Fibroblast of skin of scalp (primary cell): ENCODE measurements at regions not wholly inside any gene's neighbourhood (a gene's known extent, or its start where the extent isn't known, plus 50 kb on each side); places are given as distances from the start of the nearest gene placed in this dataset.
"Not testable (repeated sequence)": the region's sequence is repeated elsewhere in the genome, so short reads cannot be mapped to it uniquely, and the experiment has no call there.

Experiments
- DNase-seq: peaks from one replicate; pipeline ENCODE4 v3.0.0-alpha.2; 2013

- no peak for DNase-seq
Observed at GRCh38 chr2:128581849-128582244, 263.2 kb upstream of the HS6ST1 start.

GRCh38 chr2:128584296-128584890 lies 265.7 kb upstream of the HS6ST1 start:
- peak; percentile 86 for DNase-seq

DNA sequence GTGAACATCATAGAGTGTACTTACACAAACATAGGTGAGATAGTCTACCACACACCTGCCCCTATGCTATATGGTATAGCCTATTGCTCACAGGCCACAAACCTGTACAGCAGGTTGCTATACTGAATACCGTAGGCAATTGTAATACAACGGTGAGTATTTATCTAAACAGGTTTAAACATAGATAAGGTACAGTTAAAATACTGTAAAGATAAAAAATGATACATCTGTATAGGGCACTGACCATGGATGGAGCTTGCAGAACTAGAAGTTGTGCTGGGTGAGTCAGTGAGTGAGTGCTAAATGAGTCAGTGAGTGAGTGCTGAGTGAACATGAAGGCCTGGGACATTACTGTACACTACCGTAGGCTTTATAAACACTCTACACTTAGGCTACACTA lies 267.0 kb upstream of the HS6ST1 start:
- peak; percentile 86 for DNase-seq

GRCh38 chr2:128589681-128590080 lies 271.0 kb upstream of the HS6ST1 start:
- DNase-seq: no peak

GRCh38 chr2:128590309-128591021 lies 271.8 kb upstream of the HS6ST1 start:
- DNase-seq: no peak

DNA sequence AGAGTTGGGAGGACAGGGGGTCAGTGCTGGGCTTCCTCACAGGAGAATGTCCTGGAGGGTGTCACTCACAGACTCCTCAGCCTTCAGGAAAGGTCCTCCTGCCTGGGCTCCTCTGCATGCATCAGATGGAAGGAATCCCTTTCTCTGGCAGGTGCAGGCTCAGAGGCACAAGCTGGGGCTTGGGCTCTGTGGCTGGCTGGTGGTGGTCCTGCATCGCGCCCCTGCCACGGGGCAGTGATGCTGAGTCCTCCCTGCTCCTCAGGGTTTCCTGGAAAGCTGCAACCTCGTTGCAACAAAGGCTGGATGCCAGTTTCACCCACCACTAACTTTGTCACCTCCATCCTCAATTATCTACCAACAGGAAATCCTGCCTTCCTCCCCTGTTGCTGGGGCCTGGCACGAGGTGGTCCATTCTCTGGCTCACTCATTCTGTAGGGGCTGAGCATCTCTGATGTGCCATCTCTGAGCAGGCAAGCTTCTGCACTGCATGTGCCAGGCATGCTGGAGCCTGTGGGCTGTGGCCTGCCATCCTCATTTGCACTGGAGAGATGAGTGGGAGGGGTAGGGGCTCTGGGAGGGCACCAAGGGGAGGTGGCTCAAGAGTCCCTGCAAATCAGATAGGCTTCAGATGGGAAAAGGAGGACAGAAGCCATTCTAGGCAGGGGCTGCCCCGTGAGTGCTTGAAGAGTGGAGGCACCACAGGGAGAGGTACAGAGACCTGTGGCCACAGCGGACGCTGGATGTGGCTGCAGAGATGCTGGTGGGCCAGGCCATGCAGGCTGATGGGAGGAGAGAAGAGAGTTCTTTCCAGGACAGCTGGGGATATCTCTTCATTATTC lies 272.6 kb upstream of the HS6ST1 start:
- DNase-seq: no peak

GRCh38 chr2:128591861-128592822 lies 273.5 kb upstream of the HS6ST1 start:
- no peak for DNase-seq

DNA sequence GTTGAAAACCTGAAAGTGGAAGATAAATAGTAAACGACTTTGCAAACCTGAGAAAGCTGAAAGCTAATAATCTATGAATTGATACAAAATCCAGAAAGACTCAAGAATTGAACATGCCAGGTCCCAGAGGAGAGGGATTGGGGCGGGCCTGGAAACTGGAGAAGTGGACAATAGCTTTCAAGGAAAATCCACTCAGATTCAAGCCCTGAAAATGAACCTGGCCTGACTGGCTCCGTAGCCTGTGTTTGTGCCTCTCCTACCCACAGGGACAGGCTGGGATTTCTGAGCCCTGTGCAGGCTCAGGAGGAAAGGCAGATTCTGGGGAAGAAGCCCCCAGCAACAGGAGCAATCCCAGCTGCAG lies 274.8 kb upstream of the HS6ST1 start:
- no peak for DNase-seq

GRCh38 chr2:128593879-128594650 lies 275.4 kb upstream of the HS6ST1 start:
- no peak for DNase-seq

DNA sequence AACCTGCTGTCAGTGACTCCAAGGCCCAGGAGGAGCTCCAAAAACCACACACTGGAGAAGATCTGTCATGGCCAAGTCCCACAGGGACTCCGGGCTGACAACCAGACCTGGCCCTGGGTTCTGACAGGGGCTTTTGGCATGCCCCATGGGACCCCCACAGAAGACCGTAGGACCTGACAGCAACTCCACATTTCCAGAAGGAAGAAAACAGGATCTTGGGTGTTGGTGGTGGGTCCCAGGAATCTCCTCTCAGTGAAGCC lies 275.9 kb upstream of the HS6ST1 start:
- no peak for DNase-seq

DNA sequence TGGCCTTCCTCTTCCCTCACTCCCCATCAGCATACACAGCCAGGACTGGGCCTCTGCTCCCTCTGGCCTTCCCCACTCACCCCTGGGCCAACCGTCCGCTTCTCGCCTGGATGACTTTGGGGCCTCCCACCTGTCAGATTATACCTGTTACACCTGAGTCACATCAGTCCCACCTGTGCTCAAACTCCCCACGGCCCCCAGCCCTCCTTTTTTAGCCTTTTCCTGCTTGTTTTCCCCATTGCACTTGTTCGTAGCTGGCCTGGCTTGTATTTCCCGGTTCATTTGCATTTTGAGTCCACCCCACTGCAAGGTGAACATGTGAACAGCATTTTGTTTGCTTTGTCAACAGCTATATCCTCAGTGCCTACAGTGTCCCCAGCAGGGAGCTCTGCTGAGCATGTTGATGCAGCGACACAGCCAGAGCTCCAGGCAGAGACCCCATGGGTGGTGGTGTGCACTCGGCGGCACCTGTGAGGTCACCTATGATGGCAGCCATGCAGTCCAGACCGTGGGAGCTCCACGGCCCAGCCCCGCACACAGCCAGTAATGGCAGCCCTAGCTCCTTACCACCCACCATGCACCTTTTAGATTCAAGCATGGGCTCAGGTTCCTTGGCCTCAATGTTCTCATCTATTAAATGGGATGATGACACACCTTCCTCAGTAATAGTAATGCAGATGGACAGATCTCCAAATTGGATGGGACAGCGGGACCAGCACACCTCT lies 276.4 kb upstream of the HS6ST1 start:
- DNase-seq: no peak

DNA sequence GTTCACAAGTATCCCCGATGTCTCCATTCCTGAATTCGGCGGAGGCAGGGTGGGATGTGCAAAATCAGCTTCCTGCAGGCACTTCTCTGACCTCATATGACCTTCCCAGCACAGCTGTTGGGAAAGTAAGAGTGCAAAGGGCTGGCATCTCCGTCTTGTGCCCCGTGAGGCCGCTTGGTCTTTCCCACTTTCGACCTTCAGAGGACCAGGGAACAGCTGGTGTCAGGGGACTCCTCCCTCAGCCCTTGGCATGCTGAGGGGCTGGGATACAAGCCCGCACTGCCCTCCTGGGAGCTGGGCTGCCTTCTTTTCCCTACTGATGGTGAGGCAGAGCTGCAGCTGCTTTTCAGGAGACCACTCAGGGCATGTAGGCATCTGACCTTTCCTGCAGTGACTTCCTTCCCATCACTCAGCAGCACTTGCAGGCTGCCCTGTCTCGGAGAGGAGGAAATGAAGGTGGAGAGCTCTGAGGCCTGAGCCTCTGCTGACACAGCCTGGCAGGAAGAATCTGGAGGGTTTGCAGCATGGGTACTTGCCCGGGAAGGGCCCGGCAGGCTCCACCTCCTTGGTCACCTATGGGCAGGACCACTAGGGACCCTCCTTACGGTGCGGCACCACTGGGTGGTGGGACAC lies 277.2 kb upstream of the HS6ST1 start:
- DNase-seq: no peak

GRCh38 chr2:128596396-128597120 lies 277.9 kb upstream of the HS6ST1 start:
- DNase-seq: no peak

DNA sequence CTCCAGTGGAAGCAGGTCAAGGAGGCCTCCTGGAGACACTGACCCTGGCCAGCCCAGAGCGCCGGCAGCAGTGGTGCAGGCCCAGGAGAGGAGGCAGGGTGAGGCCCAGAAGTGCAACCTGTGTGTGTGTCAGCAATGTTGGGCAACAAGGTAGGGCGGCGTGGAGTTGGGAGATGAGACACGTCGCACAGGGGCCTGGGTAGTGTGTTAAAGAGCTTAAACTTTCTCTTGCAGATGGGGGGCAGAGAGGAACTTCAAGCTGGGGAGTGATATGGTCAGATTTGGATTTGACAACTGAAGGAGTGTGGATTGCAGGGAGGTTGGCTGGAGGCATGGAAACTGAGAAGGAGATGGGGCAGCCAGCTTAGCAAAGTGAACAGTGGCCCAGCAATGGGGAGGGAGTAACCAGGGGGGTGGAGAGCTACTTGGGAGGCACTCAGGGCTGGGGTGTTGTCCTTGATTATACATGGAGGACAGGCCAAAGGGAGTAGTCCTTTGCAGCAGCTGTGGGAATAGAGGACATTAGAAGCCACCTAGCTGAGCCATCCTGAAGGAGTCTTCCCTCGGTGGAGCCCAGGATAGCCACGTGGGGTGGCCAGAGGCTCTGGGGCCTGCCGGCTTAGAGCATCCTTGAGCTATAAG lies 278.6 kb upstream of the HS6ST1 start:
- no peak for DNase-seq

GRCh38 chr2:128598260-128598659 lies 279.6 kb upstream of the HS6ST1 start:
- not testable (repeated sequence) for DNase-seq

GRCh38 chr2:128598862-128599441 lies 280.3 kb upstream of the HS6ST1 start:
- no peak for DNase-seq

DNA sequence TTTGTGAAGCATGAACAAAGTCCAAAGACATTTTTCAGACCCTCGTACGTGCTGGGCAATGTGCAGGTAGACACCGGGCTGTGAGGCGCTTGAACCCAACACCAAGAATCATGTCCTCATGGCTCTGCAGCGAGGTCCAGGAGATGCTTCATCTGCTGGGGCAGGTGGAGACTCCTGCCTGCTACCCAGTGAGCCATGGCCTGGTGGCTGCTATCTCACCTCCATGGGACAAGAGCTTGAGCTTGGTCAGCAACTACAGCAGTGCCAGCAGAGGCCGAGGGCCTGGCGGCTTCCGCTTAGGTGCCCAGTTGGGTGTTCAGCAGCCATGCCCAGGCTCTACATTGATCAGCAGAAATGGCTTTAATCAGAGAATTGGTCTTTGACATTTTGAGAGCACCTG lies 281.0 kb upstream of the HS6ST1 start:
- DNase-seq: no peak

DNA sequence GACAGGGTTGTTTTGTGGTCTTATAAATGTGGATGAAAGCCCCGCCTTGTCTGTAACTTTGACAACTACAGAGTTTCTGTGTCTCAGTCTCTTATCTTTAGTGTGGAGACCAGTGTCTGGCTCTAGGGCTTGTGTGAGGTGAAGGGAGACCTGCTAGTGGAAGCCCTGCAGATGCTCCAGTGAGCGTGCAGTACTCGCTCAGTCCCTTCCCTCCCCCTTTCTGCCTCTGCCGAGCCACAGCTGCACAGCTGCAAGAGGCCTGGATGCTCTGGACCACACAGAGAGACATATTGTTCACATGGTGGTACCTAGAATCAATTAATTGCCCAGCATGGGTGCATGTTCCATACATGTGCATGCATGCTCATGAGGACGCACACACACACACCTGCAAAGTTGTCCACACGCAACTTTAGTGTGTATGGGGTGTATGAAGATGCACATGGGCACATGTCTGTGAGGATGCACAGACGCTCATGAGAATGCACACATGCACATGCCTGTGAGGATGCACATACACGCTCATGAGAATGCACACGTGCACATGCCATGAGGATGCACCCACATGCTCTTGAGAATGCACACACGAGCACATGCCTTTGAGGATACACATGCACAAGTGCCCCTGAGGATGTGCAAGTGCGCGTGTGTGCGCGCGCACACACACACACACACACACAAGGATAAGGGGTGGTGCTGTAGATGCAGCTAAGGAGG lies 282.1 kb upstream of the HS6ST1 start:
- DNase-seq: no peak
